Transverse colon (tissue), 4 donors: ENCODE measurements at regions not wholly inside any gene's neighbourhood (a gene's known extent, or its start where the extent isn't known, plus 50 kb on each side); places are given as distances from the start of the nearest gene placed in this dataset.

Experiments
- CTCF ChIP-seq, 5 experiments: fragments of 200-600 bp in 3 of 5; fragments of 450-650 bp in 2 of 5; sonication (generic) in 3 of 5; IDR thresholded peaks; 1 replicate in 2 of 5; 2 replicates in 3 of 5; pipeline ENCODE4 v1.5.1; 2016 to 2017; ENCODE audit warnings: antibody characterized with exemption in 5 of 5, inconsistent platforms in 3 of 5, mild to moderate bottlenecking in 2 of 5, moderate library complexity in 1 of 5
- EP300 ChIP-seq: sonication (generic); formaldehyde crosslinking; IDR thresholded peaks from one replicate; pipeline ENCODE4 v1.6.1; 2017; ENCODE audit warnings: antibody characterized with exemption, low read depth
- POLR2A ChIP-seq: fragments of 450-650 bp; IDR thresholded peaks from one replicate; pipeline ENCODE4 v1.6.1; 2016; ENCODE audit warnings: antibody characterized with exemption, mild to moderate bottlenecking, moderate library complexity
- POLR2AphosphoS5 ChIP-seq, 3 donors: sonication (generic); formaldehyde crosslinking; IDR thresholded peaks; one replicate each; pipeline ENCODE4 v1.6.1; 2016; ENCODE audit warnings: antibody characterized with exemption in 3 of 3

DNA sequence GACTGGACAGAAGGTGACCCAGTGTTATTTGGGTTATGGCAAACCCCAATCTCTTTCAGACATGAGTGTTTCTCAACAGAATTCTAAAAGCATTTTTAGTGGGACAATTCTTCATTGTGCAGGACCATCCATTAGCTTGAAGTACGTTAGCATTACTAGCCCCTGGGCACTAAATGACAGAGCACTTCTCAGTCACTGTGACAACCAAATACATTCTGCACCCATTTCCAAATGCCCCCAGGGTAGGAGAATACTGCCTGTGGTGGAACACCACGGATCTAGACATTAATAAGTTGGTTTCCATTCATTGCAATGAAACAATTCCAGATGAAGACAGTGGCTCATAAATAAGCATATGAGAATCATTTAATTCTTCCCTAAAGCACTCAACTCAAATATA is 102.4 kb upstream of the FRMD4A start:
- TF ChIP-seq CTCF (IDR thresholded peaks at IDR 0.05) (no peak), POLR2AphosphoS5 (IDR thresholded peaks at IDR 0.05) (no peak), EP300 (no peak), POLR2A (no peak)
